Activated CD4-positive, CD25-positive, alpha-beta regulatory T cell treated with anti-CD3 and anti-CD28 coated beads, Interleukin-2, amount 50 U/mL, for 24 hours (primary cell): ENCODE measurements at regions not wholly inside any gene's neighbourhood (a gene's known extent, or its start where the extent isn't known, plus 50 kb on each side); places are given as distances from the start of the nearest gene placed in this dataset.
"Not testable (repeated sequence)": the region's sequence is repeated elsewhere in the genome, so short reads cannot be mapped to it uniquely, and the experiment has no call there.

Source experiments
- ATAC-seq, 2 donors: fragments of 150-1000 bp; cut with Tn5 transposase; one replicate each; pipeline ENCODE4 v1.10.0; 2021; ENCODE audit warnings: mild to moderate bottlenecking in 1 of 2, moderate library complexity in 1 of 2

GRCh38 chr9:90511711-90512110, 130.9 kb downstream of the DIRAS2 start:
- no peak for ATAC-seq

- ATAC-seq = no peak
These were observed 127.7 kb downstream of the DIRAS2 start for GRCh38 chr9:90514877-90515276.

GRCh38 chr9:90515510-90515909, 127.1 kb downstream of the DIRAS2 start:
- no peak for ATAC-seq

GRCh38 chr9:90517103-90517502, 125.5 kb downstream of the DIRAS2 start:
- no peak for ATAC-seq

- no peak for ATAC-seq
These were observed 120.6 kb downstream of the DIRAS2 start for GRCh38 chr9:90521811-90522570.

GRCh38 chr9:90523958-90524357, 118.7 kb downstream of the DIRAS2 start:
- ATAC-seq = no peak

GRCh38 chr9:90526386-90526785, 116.2 kb downstream of the DIRAS2 start:
- ATAC-seq = no peak

GRCh38 chr9:90536094-90536493, 106.5 kb downstream of the DIRAS2 start:
- not testable (repeated sequence) for ATAC-seq

GRCh38 chr9:90538566-90538965, 104.1 kb downstream of the DIRAS2 start:
- no peak for ATAC-seq

- no peak for ATAC-seq
These were observed 103.3 kb downstream of the DIRAS2 start for GRCh38 chr9:90539286-90539685.

- ATAC-seq = no peak
These were observed 101.9 kb downstream of the DIRAS2 start for GRCh38 chr9:90540734-90541133.

GRCh38 chr9:90544488-90544887, 98.1 kb downstream of the DIRAS2 start:
- ATAC-seq = no peak

GRCh38 chr9:90546200-90546599, 96.4 kb downstream of the DIRAS2 start:
- no peak for ATAC-seq

GRCh38 chr9:90547896-90548295, 94.7 kb downstream of the DIRAS2 start:
- no peak for ATAC-seq

GRCh38 chr9:90552317-90552716, 90.3 kb downstream of the DIRAS2 start:
- no peak for ATAC-seq

- no peak for ATAC-seq
These were observed 87.1 kb downstream of the DIRAS2 start for GRCh38 chr9:90555351-90556057.

GRCh38 chr9:90556897-90557675, 85.5 kb downstream of the DIRAS2 start:
- no peak for ATAC-seq

- ATAC-seq = no peak
These were observed 83.2 kb downstream of the DIRAS2 start for GRCh38 chr9:90559075-90560073.
